ENCODE measurements at regions not wholly inside any gene's neighbourhood (a gene's known extent, or its start where the extent isn't known, plus 50 kb on each side); places are given as distances from the start of the nearest gene placed in this dataset.
"Not testable (repeated sequence)": the region's sequence is repeated elsewhere in the genome, so short reads cannot be mapped to it uniquely, and the experiment has no call there.

- DNase-seq (ENCODE audit: low spot score): no peak
Observed at GRCh38 chr14:43172899-43173548, 1334.1 kb downstream of the FSCB start.

DNA sequence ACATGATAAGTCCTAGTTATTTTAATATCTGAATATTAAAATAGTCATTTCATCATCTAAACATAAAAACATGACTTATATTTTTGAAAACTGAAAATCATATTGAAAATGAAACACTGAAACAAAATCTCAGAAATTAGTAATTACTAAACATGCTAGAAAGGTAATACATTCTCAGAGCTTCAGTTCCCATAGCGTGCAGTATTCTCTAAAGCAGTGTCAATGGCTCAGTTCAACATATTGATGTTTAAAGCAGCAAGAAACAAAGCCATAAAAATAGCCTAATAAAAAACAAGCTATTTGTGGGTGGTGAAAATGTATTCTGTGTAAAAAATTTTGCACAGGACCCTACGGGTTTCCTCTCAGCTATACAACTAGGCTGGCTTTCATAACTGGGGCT lies 1337.4 kb downstream of the FSCB start:
- no peak for DNase-seq (ENCODE audit: low spot score)

DNA sequence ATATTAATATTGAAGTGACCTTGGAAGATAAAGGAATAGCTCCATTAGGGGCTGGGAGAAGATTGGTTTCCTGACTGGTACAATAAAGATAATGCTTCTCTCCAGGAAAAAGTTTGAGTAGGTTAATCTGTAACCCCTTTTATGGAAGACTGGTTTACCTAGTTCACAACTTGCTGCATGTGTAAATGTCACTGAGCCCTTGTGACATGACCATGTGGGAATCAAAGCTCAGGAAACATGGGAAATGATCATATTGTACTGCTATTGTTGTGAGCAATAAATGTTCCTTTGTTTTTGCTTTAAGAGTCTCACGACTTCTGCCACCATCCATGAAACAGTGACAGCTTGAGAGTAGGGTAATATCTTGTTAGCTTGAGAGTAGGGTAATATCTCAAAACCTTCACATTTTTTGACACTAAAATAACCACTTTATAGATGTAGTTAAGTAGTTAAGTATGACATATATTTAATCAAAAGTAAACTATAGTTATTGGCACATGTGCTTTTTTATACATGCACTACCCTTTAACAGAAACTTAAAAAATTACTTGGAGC lies 1338.6 kb downstream of the FSCB start:
- no peak for DNase-seq (ENCODE audit: low spot score)

- DNase-seq (ENCODE audit: low spot score): no peak
Observed at GRCh38 chr14:43166163-43166562, 1340.9 kb downstream of the FSCB start.

GRCh38 chr14:43165651-43166050 lies 1341.4 kb downstream of the FSCB start:
- DNase-seq (ENCODE audit: low spot score): no peak

GRCh38 chr14:43161477-43161876 lies 1345.6 kb downstream of the FSCB start:
- DNase-seq (ENCODE audit: low spot score): no peak

- no peak for DNase-seq (ENCODE audit: low spot score)
Observed at GRCh38 chr14:43157661-43158060, 1349.4 kb downstream of the FSCB start.

DNA sequence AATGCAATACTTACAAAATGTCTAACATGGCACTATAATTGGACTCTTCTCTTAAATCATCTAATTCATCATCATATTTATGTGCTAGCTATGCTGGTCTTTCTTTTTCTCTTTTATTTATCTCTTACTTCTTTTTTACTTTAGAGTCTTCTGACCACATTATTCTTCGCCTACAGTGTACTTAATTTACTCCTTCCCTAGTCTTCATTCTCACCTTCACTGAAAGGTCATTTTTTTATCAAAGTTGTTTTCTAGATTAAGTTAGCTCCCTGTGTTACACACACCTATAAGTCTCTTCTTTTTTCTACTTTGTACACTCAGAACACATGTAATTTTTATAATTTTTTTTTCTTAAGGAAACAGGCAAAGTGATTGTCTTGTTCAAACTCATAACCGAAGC lies 1351.2 kb downstream of the FSCB start:
- no peak for DNase-seq (ENCODE audit: low spot score)

DNA sequence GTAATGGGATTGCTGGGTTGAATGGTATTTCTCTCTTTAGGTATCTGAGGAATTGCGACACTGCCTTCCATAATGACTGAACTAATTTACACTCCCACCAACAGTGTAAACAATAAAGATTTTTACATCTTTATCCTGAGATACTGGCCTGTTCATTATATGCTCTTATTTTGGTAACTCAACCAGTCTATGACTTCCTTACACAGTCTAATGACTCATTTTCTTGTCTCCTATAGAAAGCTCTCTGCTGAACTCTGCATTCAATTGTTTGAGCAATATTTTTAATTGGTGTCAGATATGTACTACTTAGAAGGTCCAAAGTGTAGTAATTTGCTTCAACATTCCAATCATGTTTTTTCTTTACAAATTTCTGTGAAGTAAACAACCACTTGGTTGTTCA lies 1351.8 kb downstream of the FSCB start:
- no peak for DNase-seq (ENCODE audit: low spot score)

DNA sequence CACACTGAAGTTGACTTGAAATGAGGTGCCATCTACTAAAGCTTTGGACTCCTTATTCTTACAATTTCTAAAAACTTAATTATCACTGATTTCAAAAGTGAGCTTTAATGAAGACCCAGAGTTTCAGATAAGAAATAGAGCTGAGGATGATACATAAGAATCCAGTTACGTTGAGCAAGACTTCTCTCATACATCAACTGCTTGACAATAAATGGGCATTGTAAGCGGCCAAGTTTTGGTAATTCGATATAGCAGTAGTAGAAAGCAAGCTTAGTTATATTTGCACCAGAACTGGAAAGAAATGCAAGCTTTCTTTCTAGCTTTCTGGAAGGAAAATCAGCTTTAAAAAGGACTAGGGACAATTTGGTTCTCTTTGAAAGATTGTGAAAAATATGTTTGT lies 1359.6 kb downstream of the FSCB start:
- no peak for DNase-seq (ENCODE audit: low spot score)

- DNase-seq (ENCODE audit: low spot score): no peak
Observed at GRCh38 chr14:43145361-43145760, 1361.7 kb downstream of the FSCB start.

- DNase-seq (ENCODE audit: low spot score): no peak
Observed at GRCh38 chr14:43143106-43143505, 1364.0 kb downstream of the FSCB start.

- DNase-seq (ENCODE audit: low spot score): no peak
Observed at GRCh38 chr14:43141636-43142191, 1365.4 kb downstream of the FSCB start.

- no peak for DNase-seq (ENCODE audit: low spot score)
Observed at GRCh38 chr14:43140453-43140852, 1366.6 kb downstream of the FSCB start.

GRCh38 chr14:43135877-43136411 lies 1371.1 kb downstream of the FSCB start:
- DNase-seq (ENCODE audit: low spot score): no peak

DNA sequence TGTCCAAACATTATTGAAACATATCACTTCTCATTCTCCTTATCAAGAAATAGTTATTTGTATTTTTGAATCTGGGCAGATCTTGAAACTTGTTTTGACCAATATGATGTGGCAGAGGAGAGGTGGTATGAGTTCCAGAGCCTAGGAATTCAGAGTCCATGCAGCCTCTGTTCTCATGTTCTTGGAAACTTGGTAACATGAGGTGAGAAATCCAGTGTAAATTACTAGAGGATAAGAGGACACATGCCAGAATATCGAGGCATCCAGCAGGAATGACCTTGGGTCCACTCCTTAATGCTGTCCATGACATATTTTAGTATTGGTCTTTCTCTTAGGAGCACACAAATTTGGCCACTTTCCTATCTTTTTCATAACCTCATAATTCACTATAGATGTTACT lies 1374.6 kb downstream of the FSCB start:
- no peak for DNase-seq (ENCODE audit: low spot score)

DNA sequence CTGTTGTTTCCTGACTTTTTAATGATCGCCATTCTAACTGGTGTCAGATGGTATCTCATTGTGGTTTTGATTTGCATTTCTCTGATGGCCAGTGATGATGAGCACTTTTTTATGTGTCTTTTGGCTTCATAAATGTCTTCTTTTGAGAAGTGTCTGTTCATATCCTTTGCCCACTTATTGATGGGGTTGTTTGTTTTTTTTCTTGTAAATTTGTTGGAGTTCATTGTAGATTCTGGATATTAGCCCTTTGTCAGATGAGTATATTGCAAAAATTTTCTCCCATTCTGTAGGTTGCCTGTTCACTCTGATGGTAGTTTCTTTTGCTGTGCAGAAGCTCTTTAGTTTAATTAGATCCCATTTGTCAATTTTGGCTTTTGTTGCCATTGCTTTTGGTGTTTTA lies 1378.7 kb downstream of the FSCB start:
- not testable (repeated sequence) for DNase-seq (ENCODE audit: low spot score)

DNA sequence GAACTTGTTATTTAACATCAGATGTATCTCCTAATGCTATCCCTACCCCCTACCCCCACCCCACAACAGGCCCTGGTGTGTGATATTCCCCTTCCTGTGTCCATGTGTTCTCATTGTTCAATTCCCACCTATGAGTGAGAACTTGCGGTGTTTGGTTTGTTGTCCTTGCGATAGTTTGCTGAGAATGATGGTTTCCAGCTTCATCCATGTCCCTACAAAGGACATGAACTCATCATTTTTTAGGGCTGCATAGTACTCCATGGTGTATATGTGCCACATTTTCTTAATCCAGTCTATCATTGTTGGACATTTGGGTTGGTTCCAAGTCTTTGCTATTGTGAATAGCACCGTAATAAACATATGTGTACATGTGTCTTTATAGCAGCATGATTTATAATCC lies 1379.2 kb downstream of the FSCB start:
- not testable (repeated sequence) for DNase-seq (ENCODE audit: low spot score)

DNA sequence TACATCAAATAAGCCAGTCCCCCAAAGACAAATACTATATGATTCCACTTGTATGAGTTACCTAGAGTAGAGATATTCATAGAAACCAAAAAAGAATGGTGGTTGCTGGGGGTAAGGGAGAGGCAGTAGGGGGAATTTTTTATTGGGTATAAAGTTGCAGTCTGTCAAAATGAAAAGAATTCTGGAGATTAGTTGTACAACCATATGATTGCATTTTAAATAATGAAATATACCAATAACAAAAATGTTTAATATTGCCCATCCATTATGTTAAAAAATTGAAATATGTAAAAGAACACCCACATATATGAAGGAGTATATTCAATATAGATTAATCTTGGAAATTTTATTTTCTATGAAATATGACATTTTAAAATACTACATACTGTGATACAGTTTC lies 1383.5 kb downstream of the FSCB start:
- DNase-seq (ENCODE audit: low spot score): no peak

GRCh38 chr14:43119672-43120071 lies 1387.4 kb downstream of the FSCB start:
- DNase-seq (ENCODE audit: low spot score): no peak

- no peak for DNase-seq (ENCODE audit: low spot score)
Observed at GRCh38 chr14:43116341-43116740, 1390.7 kb downstream of the FSCB start.

- DNase-seq (ENCODE audit: low spot score): no peak
Observed at GRCh38 chr14:43105305-43105704, 1401.8 kb downstream of the FSCB start.

GRCh38 chr14:43090380-43090779 lies 1416.7 kb downstream of the FSCB start:
- no peak for DNase-seq (ENCODE audit: low spot score)
